ENCODE measurements at regions not wholly inside any gene's neighbourhood (a gene's known extent, or its start where the extent isn't known, plus 50 kb on each side); places are given as distances from the start of the nearest gene placed in this dataset.
"Not testable (repeated sequence)": the region's sequence is repeated elsewhere in the genome, so short reads cannot be mapped to it uniquely, and the experiment has no call there.

GRCh38 chr1:88593358-88593757 is 90.7 kb upstream of the PKN2 start:
- DNase-seq (ENCODE audit: low read depth, low spot score): no peak
- no peak overlapping the region for H3K27ac ChIP-seq

GRCh38 chr1:88595355-88596002 is 88.6 kb upstream of the PKN2 start:
- no peak for DNase-seq (ENCODE audit: low read depth, low spot score)
- no peak overlapping the region for H3K27ac ChIP-seq

GRCh38 chr1:88597973-88598372 is 86.1 kb upstream of the PKN2 start:
- not testable (repeated sequence) for H3K27ac ChIP-seq; DNase-seq (ENCODE audit: low read depth, low spot score)

GRCh38 chr1:88608139-88608943 is 75.7 kb upstream of the PKN2 start:
- H3K27ac ChIP-seq: no peak overlapping the region
- DNase-seq (ENCODE audit: low read depth, low spot score): no peak

GRCh38 chr1:88609051-88609450 is 75.0 kb upstream of the PKN2 start:
- H3K27ac ChIP-seq: no peak overlapping the region
- no peak for DNase-seq (ENCODE audit: low read depth, low spot score)

- no peak for DNase-seq (ENCODE audit: low read depth, low spot score)
- no peak overlapping the region for H3K27ac ChIP-seq
Measured at GRCh38 chr1:88610687-88611086, 73.4 kb upstream of the PKN2 start.

- H3K27ac ChIP-seq: no peak overlapping the region
- no peak for DNase-seq (ENCODE audit: low read depth, low spot score)
Measured at GRCh38 chr1:88612292-88612691, 71.8 kb upstream of the PKN2 start.

GRCh38 chr1:88612773-88613172 is 71.3 kb upstream of the PKN2 start:
- no peak overlapping the region for H3K27ac ChIP-seq
- DNase-seq (ENCODE audit: low read depth, low spot score): no peak

GRCh38 chr1:88618331-88618730 is 65.7 kb upstream of the PKN2 start:
- no peak for DNase-seq (ENCODE audit: low read depth, low spot score)
- no peak overlapping the region for H3K27ac ChIP-seq

- not testable (repeated sequence) for H3K27ac ChIP-seq; DNase-seq (ENCODE audit: low read depth, low spot score)
Measured at GRCh38 chr1:88623101-88623500, 61.0 kb upstream of the PKN2 start.
